ENCODE measurements at regions not wholly inside any gene's neighbourhood (a gene's known extent, or its start where the extent isn't known, plus 50 kb on each side); places are given as distances from the start of the nearest gene placed in this dataset.

DNA sequence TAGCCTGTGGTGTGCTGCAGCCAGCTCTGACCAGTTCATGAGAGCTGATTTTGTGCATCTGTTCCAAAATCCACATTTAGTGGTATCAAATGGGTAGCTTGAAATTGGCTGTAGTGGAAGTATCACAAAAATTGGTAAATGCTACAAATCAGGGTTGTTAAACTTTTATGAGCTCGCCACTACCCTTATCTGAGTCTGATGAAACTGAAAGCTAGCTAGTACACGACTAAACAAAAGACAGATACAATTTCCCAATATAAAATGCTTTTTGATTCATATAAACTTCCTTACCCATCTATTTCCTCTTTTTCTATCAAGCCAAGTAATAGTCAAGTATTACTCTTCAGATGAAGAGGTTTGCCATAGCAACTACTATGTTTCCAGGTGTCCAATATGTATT lies 392.0 kb downstream of the TMEM161B start:
- no peaks in the 10 kb centered on the region for H3K27me3 ChIP-seq
- H3K4me1 ChIP-seq, result no peaks in the 10 kb centered on the region
- intact Hi-C loops (cut with DNase I), result no loop called here
- TF ChIP-seq POLR2A (IDR thresholded peaks at IDR 0.05) (no peak), CTCF (IDR thresholded peaks at IDR 0.05) (no peak), POLR2AphosphoS5 (IDR thresholded peaks at IDR 0.05) (no peak), EP300 (IDR thresholded peaks at IDR 0.05) (no peak)
- H3K27ac ChIP-seq, result no peak overlapping the region
- H3K9me3 ChIP-seq, result peaks cover 0 to 7% (median 0%) of the 10 kb centered on the region in 4 donors
- H3K36me3 ChIP-seq, result no peaks in the 10 kb centered on the region
- H3K4me3 ChIP-seq, result no peak overlapping the region
- 15 to 61% methylated on average over 2 of the region's 2 CpGs for WGBS, 2 donors
- no peak for DNase-seq

DNA sequence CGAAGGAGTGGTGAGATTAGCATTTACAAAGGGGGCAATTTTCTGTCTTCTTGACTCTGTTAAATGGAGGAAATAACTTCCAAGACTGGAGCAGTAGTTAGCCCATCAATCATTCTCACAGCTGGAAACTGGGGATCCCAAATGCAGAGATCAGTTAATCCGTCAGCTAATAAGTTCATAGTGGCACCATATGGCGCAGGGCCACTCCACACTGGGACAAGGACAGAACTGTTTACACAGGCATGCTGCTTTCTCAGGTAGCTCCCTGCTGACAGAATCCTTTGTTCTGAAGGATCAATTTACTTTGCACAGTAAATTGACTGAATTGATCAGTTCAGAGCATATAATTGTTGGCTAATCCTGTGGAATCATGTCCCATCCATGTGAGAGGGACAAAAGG lies 395.7 kb downstream of the TMEM161B start:
- Histone ChIP-seq H3K36me3 (no peaks in the 10 kb centered on the region), H3K4me3 (no peak overlapping the region), H3K27ac (no peak overlapping the region), H3K27me3 (no peaks in the 10 kb centered on the region), H3K4me1 (no peaks in the 10 kb centered on the region), H3K9me3 (no peaks in the 10 kb centered on the region)
- intact Hi-C loops (cut with DNase I), result no loop called here
- no peak for DNase-seq
- TF ChIP-seq POLR2A (IDR thresholded peaks at IDR 0.05), result no peak
- WGBS, 2 donors, result 78 to 81% methylated on average over 3 of the region's 3 CpGs

DNA sequence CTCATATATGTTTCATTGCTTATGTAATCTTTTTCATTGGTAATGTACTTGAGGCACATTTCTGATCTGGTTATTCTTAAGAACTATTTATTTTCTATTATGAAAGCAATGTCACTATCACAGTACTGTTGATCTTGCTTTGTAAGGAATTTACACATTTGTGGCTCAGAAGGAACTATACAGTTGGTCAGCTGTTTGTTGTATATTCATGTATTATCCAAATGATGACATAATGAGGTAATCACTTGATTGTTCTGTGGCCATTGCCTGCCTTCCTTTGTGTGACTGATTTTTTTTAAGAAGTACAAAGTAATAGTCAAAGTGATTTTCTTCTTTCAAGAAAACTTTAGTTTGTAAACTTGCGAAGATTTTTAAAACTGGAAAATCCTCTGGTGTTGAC lies 399.9 kb downstream of the TMEM161B start:
- Histone ChIP-seq H3K27me3 (no peaks in the 10 kb centered on the region), H3K9me3 (no peaks in the 10 kb centered on the region), H3K27ac (no peak overlapping the region), H3K4me3 (no peak overlapping the region), H3K4me1 (no peaks in the 10 kb centered on the region), H3K36me3 (no peaks in the 10 kb centered on the region)
- DNase-seq, result no peak
- no peak for TF ChIP-seq EP300 (IDR thresholded peaks at IDR 0.05)
- no peak for TF ChIP-seq CTCF (IDR thresholded peaks at IDR 0.05)
- TF ChIP-seq POLR2A (IDR thresholded peaks at IDR 0.05), result no peak
- TF ChIP-seq POLR2AphosphoS5 (IDR thresholded peaks at IDR 0.05), result no peak
- intact Hi-C loops (cut with DNase I), result no loop called here
- 95 to 98% methylated on average over 1 of the region's 1 CpG for WGBS, 2 donors

DNA sequence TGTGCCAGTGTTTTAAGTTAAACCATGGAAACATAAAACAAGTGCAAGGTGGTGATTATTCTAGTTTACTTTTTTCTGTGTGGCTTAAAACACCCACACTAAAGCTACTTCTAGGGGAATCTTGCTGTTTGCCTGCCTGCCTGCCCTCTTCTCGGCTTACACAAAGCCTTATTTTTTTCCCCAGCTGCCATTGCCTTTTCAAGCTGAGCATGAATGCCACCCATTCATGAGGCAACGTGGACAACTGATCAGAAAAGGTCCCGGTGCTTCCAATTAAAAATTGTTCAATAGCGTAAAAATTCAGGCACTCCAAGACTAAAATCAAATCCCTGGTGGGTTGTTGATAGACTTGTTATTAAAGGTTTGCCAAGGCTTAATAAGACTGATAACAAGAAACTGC lies 401.4 kb downstream of the TMEM161B start:
- intact Hi-C loops (cut with DNase I), result no loop called here
- 61 to 72% methylated on average over 4 of the region's 4 CpGs for WGBS, 2 donors

GRCh38 chr5:87853541-87853940 lies 415.1 kb downstream of the TMEM161B start:
- no peak overlapping the region for H3K4me3 ChIP-seq
- 85 to 87% methylated on average over 2 of the region's 2 CpGs for WGBS, 2 donors
- intact Hi-C loops (cut with DNase I), result no loop called here
- no peaks in the 10 kb centered on the region for H3K36me3 ChIP-seq
- no peaks in the 10 kb centered on the region for H3K27me3 ChIP-seq
- no peak for DNase-seq
- TF ChIP-seq POLR2AphosphoS5 (IDR thresholded peaks at IDR 0.05) (no peak), EP300 (IDR thresholded peaks at IDR 0.05) (no peak), CTCF (IDR thresholded peaks at IDR 0.05) (no peak), POLR2A (IDR thresholded peaks at IDR 0.05) (no peak)
- H3K27ac ChIP-seq, result no peak overlapping the region
- H3K9me3 ChIP-seq, result no peaks in the 10 kb centered on the region
- no peaks in the 10 kb centered on the region for H3K4me1 ChIP-seq

More for the DNA sequence above, 401.4 kb downstream of the TMEM161B start:
- Histone ChIP-seq H3K36me3 (no peaks in the 10 kb centered on the region), H3K4me3 (no peak overlapping the region), H3K9me3 (no peaks in the 10 kb centered on the region), H3K27me3 (no peaks in the 10 kb centered on the region), H3K4me1 (no peaks in the 10 kb centered on the region), H3K27ac (no peak overlapping the region)
- DNase-seq, result no peak
- TF ChIP-seq POLR2A (IDR thresholded peaks at IDR 0.05) (no peak), CTCF (IDR thresholded peaks at IDR 0.05) (no peak)

All from sigmoid colon (tissue), 6 donors.